GM12872 (cell line): ENCODE measurements at regions not wholly inside any gene's neighbourhood (a gene's known extent, or its start where the extent isn't known, plus 50 kb on each side); places are given as distances from the start of the nearest gene placed in this dataset.

Experiments
- CTCF ChIP-seq: IDR thresholded peaks from 3 replicates; pipeline ENCODE4 v1.5.1; 2011; ENCODE audit warnings: low read depth, mild to moderate bottlenecking, low read length, moderate library complexity; ENCODE audit not compliant: insufficient read depth

DNA sequence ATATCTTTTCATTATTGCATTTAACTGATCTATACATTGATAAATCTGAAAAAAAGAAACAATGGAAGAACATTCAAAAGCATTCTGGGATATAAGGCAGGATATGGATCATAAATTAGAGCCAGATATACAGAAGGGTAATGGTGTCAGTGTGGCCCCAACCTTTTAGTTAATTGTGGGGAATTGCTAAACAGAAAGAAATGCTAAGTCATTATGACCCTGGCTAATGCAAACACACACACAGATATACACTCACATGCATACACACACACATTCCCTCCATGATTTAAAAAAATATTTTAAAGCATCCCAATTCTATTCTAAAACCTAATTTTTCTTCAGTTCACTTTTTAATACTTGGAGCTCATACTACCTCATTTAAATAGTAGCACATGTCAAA lies 404.5 kb downstream of the BCAT1 start:
- TF ChIP-seq CTCF, result no peak

DNA sequence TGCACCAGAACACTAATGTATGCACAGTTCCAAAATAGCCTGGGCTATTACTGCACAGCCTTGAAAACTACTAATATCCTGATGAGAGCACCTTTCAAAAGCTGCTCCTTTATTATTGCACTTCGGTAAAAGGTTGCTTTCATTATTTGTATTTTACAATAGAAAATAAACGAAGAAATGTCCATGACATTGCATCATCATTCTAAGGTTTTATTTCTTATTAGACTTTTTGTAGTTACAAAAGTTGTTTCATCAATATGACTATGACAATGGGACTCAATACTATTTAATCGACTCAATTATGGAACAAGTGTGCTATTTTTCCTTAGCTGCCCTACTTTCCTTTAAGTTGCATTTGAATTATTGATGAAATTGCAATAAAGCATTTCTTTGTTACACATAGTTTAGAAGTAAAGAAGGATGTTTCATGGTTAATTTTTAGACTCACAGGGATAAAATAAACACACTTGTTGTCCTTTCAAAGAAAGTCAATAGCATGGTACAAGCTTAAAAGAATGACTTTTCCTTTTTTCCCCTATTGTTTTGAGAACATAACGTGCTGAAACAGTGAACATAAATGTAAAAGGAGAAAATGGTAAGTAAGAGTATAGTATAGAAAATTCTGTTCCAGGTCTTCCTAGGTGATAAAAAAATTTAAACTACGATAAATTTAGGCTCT lies 407.6 kb downstream of the BCAT1 start:
- TF ChIP-seq CTCF, result no peak

- no peak for TF ChIP-seq CTCF
These were observed 409.3 kb downstream of the BCAT1 start for GRCh38 chr12:24539646-24540045.

DNA sequence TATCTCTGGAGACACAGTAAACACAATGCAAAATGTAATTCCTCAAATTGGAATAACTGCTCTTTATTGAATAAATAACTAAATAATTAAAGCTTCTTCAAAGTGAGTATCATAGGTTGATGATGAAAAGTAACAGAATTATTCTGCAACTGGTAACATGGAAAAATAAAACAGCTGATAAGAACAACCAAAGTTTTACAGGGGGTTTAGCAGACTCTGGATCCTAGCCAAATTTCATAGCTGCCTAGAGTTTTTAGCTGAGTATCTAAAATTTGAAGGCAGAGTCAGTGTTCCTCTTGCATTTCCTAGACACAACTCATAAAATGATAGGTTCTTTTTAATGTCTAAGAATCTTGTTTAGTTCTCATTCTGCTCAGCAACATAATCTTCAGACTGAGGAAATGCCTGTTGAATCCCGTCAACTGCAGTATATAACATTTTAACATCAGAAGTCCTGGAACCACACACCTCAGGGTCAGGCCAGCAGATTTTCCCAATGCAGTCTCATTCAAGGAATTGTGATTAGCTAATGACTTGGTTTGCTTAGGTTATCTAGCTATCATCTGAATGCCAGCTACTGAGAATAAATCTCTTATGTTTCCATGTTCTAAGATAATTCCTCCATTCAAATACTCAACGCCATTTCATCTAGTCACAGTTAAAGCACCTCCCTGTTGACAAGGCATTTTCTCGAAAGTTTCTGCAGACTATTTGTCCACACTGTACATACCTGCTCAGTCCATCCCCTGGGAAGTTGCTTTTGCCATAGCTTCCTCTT lies 411.6 kb downstream of the BCAT1 start:
- TF ChIP-seq CTCF, result no peak

DNA sequence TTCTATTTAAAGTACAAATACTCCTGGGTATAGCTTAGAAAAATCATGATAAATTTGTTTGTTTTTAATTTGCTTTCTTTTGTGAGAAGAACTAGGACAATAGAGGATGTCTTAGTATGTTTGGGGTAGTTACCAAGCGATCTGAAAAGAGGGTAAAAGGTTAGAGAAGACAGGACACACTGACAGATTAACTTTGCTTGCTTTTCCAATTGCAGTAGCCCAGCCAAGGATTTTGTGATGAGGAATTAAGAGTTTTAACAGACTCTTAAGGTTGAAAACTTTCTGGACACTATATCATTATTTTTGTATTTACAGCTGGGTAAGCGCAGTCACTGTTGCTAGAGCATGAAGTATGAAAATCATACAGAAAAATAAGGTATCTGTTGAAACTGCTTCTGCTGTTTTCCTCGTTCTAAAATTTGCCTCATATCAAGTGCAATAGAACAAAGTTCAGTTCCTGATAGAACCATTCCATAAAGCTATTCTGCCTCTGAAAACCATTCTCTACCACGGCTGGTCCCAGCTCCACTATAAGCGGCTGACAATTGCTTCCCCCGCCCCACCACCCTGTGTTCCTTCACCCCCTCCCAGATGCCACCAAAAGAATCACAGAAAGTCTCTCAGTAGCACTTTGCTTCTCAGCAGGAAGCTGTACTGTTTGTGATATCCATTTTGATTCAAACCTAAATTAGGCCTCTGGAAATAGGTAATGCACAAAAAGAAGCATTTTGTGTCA lies 413.4 kb downstream of the BCAT1 start:
- no peak for TF ChIP-seq CTCF

- TF ChIP-seq CTCF, result 0 out of 3 replicates have a peak, but pooled peaks have one; percentile 4
These were observed 414.3 kb downstream of the BCAT1 start for GRCh38 chr12:24534622-24535021.

DNA sequence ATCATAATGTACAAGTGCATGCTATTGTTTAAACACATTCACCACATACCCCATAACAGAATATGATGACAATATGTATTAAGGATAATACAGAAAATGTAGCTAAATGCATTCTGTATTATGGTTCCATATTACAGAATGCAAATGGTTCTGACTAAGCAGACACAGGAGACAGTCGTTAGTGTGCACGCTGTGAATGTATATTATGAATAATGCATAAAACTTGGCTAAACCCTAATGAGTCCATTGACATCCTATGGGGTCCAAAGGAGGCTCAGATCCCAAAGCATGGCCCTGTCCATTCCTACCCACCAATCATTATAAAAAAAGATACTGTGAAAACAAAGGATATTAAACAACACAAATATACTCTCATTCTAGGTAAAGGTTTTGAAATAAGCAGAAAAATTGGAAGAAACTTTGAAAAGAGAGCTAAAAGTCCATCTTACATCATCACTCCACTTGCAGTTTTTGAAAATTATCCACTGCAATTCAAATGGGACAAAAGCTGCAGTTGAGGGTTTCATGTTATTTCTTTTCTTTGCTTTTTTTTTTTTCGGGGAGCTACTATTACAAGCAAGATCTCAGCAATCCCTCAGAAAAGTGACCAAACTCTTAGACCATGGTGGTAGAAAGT lies 415.1 kb downstream of the BCAT1 start:
- TF ChIP-seq CTCF, result no peak
